GM18517 (cell line): ENCODE measurements at regions not wholly inside any gene's neighbourhood (a gene's known extent, or its start where the extent isn't known, plus 50 kb on each side); places are given as distances from the start of the nearest gene placed in this dataset.

Experiments
- ATAC-seq: cut with Tn5 transposase; IDR thresholded peaks from one replicate; pipeline ENCODE4 v1.9.1; 2021; ENCODE audit warnings: mild to moderate bottlenecking, moderate library complexity; ENCODE audit not compliant: unreplicated experiment

DNA sequence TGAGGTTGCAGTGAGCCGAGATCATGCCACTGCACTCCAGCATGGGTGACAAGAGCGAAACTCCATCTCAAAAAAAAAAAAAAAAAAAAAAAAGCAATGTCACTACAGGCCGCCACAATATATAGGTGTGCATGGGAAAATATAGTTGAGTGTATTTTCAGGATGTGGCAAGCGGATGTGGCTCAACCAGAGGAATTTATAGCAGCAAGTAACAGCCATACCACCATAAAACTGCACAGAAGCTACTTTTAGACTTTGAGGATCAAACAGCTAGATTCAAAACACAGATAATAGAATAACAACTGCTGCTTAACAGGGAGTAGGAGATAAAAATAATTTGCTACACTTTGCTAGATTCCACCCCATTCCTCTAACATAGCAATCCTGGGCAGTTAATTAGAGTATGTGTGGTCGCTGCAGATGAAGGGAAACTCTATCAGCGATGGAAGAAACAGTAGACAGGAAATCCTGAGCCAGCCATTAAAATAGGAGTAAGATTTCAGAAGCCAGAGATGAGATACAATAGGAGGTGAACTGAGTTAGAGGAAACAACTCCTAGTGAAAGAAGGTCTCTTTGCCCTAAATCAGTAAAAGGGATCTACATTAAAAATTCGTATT lies 318.7 kb upstream of the STT3B start:
- ATAC-seq = peak; percentile 54

DNA sequence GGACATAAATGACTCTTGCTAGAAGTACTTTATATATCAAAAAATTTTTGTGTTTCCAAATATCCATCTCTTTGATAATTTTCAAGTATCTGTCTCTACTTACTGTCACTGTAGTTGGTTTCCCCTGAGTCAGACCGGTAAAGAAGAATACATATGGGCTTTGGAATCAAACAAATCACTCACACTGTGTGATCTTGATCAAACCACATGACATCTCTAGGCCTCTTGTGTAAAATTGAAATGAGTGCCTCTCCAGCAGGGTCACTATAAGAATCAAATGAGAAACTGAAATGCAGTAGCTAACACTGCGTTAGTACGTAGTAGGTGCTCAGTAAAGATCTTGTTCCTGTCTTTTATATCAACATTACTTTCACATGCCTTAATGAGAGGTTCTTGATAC lies 314.6 kb upstream of the STT3B start:
- ATAC-seq = no peak

DNA sequence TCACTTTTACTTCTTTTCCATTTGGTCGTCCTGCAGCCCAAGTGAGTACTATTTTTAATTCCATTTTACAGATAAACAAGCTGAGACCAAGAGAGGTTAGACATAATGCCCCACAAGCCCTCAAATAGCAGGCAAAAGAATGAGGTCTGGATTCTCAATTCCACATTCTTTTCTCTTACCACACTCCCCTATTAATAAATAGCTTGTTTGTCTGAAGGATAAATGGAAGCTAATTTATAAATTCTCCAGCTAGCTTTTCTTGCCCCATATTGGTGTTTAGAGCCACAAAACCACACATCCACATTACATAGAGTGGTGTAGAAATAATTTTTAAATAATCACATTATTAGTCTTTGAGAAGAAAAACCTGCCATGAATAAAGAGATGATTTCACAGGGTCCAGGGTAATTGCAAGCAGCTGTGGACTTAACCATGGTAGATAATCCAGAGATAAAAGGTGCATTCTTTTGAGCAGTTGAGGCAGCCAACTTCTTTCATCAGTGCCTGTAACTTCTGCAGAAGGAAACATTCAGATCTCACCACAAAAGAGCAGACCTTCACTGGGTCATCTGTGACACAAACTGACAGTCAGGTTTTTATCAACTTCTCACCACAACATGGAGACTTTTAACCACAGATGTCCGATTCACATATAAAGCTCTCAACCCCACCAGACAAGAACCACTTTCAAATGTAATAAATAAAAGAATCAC lies 313.4 kb upstream of the STT3B start:
- peak; percentile 83 for ATAC-seq

DNA sequence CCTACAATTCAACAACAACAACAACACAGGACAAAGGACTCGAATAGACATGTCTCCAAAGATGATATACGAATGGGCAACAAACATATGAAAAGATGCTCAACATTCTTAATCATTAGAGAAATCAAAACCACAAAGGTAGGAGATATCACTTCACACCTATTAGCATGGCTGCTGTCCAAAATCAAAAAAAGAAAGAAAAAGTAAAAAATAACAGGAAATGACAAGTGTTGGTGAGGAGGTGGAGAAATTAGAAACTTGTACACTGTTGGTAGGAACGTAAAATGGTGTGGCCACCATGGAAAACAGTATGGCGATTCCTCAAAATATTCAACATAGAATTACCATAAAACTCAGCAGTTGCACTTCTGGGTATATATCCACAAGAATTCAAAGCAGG lies 312.3 kb upstream of the STT3B start:
- ATAC-seq = no peak

DNA sequence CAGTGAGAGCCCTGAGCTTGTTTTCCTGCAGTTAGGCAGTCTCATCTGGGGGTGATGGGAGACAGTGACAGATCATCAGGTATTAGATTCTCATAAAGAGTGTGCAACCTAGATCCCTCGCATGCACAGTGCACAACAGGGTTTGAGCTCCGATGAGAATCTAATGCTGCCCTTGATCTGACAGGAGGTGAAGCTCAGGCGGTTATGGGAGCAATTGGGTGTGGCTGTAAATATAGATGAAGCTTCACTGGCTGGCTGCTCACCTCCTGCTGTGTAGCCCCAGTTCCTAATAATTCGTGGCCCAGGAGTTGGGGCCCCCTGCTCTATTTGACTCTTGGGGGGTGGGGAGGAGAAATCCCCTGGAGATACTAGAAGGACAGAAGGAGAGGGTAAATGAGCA lies 309.4 kb upstream of the STT3B start:
- no peak for ATAC-seq

DNA sequence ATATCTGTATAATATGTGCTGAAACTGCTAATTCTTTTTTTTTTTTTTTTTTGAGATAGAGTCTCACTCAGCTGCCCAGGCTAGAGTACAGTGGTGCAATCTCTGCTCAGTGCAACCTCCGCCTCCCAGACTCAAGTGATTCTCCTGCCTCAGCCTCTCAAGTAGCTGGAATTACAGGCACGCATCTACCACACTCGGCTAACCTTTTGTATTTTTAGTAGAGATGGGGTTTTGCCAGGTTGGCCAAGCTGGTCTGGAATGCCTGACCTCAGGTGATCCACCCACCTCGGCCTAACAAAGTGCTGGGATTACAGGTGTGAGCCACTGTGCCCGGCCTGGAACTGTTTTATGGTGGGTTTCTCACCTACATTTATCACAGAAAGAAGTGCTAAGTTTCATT lies 307.8 kb upstream of the STT3B start:
- no peak for ATAC-seq

DNA sequence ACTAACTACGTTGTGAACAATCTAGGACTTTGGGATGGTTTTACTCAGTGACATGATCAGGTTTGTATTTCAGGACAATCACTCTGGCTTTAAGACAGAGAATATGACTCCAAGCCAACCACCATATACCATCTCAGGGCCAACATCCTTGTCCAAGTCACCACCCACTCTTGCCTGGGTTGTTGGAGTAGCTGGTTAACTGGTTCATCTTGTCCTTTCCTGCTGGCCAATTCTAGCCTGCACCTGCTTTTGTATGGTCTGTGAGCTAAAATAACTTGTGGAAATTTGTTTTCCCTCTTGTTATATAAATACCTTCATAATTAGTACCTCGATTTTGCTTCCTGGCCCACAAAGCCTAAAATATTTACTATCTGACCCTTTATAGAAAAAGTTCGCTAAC lies 306.8 kb upstream of the STT3B start:
- no peak for ATAC-seq

DNA sequence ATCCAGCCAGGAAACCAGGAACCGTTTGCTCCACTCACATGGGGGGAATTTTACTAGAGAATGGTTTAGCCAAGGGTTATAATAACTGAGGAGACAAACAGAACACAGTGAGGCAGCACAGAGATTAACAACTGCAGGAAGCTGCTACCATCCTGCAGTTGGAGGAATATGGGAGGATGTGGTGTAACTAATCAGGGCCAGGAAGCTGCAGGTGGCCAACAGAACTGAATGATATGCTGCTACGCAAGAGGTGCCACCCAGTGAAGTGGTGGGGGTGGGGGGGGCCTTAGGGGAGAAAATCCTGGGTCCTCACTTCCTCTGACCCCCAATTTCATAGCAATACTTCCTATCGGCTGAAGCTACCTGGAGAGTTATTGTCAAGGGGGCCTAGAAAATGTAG lies 306.4 kb upstream of the STT3B start:
- no peak for ATAC-seq

DNA sequence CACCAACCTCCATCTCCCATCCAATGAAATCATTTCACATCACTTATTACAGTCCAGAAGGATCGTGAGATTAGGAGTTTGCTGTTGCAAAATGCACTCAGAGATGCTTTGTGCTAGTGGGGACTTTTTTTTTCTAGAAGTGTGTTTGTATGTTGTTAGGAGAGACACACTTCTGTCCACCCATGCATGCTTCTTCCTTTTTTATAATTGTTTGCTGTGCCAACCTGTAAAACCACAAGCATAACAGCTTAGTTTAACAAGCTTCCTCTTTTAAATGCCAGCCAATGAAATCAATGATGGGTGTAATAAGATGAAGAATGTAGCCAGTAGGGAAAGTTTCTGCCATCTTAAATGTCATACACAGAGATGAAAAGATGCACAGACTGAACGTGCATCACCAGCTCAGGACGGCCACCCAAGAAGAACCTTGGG lies 305.6 kb upstream of the STT3B start:
- peak; percentile 46 for ATAC-seq

DNA sequence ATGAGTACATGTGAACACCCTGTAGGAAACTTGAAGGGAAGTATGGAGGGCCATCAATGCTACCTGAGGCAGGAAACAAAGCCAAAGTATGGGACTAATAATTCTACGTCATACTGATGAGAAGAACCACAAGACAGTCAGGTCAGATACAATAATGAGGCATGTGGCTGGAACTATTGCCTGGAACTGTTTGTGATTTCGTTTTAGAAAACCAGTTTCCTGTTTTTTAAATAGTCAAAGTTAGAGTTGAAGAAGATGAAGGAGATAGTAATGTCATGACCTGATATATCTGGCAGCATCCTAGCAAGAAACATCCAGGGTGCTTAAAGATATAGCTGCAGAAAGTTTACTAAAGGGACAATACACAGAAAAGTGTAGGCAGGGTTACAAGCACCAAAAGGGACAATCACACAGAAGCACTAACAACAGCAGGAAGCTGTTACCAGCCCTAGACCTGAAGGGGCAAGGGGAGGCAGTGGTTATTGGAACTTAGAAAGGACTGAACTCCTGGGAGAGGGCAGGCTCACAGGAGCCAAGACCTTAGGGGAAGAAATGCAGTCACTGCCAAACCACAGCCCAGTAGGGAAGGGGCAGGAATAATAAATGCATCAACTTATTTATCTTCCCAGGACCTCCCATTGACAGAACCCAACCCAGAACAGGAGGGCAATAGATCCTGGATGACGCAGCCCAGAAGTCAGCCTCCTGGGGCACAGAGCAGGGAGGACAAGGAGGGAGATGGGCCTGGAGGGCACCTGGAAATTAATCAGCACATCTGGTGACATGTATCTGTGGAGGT lies 302.1 kb upstream of the STT3B start:
- peak; percentile 36 for ATAC-seq

DNA sequence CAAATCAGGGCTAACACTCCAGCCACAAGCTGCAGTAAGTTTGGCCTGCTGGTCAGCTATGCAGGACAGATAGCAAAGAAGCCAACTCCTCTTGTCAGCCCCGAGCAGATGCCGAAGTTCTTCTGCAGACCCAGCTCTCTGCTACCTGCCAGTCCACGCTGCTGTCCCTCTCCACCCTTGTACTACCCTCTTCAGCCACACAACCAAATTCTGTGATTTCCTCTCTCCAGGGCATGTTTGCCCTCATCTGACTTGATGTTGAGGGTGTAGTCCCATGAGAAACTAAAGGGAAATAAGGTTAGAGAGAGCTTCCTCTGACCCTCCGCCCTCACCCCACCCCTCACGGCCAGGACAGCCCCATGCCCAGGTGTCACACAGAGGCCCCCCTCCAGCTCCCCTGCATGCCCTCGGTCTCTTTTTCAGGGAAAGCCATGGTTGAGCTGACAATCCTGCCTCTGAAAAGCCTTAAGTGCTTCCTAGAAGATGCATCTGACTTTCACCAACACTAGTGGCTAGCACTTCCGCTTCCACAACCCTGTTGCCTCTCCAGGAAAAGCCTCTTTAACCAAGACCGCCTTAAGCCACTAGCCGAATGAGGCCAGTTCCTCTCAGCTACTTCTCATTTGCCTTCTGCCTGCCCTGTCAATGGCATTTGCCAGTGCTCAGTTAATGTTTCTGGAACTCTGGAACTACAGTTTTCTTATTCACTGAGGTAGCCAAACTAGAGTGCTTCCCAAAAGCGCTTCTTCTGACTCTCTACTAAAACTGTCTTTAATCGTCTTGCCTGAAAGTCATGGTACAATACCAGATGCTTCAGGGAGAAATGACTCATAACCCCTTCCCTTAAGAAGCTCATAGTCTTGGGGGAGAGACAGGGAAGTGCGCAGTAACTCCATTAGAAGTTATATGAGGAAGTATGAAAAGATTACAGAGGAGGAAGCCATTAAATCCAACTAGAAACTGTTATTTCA lies 300.4 kb upstream of the STT3B start:
- no peak for ATAC-seq

DNA sequence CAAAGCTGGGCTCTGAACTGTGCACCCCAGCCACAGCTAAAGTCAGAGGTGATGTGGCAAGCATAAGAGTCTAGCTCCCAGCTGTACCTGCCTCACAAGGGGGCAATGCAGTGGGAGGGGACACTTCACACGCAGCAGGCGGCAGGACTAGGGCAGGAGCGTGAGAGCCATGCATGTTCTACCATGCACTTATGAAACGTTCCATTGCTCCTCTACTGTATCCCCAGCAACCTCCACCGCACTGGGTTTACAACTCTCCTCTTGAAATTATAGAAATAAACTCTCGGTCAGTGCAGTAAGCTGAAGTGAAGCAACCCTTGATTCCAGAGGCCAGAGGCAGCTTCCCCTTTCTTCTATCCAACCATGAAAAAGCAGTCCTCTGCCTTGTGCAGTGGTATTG lies 298.6 kb upstream of the STT3B start:
- ATAC-seq = no peak

DNA sequence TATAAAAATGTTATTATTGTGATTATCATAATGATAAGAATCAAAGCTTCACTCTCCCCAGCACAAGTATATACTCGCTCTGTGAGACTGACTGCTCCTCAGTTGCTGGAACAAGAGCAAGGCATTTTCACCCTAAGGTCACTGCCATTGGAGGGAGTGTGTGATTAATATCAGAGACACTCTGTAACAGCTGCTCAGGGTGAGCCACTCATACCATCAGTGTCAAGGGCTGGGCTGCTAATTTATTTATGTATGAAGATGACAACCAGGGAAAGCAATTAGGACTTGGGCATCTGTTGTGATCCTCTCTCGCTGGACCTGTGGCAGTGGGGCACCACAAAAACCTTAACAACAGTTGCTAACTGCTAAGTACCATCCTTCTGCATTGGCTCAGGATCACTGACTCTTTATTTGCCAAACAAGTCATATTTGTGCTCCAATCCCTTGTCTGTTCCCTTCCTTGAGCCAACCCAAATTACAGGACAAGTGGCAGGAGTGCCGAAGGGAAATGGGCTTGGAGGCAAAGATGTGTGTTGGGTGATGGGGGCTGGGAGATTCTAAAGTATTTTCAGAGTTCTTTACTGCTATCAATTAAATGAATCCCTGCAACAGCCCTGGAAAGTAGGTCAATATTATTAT lies 297.5 kb upstream of the STT3B start:
- ATAC-seq = no peak

DNA sequence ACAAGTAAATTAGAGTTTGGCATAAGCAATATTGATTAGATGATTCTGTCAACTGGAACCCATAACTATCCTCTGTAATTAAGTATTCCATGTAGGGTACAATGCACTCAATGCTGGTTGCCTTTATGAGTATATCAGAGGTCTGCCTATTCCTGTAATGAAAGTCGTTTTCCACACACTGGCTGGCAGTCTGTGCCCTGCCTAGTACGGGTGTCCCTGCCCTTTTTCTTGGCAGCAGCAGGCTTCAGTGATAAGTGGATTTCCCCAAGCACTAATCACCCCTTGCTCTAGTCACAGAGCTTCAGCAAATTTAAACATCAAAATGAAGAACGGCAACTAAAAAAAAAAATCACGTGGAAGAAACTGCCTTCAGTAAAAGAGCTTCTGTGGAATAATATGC lies 294.8 kb upstream of the STT3B start:
- no peak for ATAC-seq

DNA sequence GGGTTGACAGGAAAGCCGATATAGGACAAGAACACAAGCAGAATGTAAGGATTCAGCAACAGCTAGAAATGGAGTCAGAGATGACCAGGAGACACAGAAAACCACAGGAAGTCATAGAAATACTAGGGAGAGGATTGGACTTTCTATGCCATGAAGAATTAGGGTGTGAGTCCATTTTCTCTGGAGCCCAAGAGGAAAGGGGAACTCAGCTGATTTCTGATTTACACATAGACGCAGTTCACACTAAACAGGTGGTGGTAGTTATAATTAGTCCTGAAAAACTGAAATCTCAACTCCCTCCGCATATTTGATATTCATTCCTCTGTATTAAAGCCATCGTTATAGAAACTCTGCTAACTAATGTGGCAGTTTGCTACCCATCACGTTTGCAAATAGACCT lies 292.7 kb upstream of the STT3B start:
- ATAC-seq = no peak

DNA sequence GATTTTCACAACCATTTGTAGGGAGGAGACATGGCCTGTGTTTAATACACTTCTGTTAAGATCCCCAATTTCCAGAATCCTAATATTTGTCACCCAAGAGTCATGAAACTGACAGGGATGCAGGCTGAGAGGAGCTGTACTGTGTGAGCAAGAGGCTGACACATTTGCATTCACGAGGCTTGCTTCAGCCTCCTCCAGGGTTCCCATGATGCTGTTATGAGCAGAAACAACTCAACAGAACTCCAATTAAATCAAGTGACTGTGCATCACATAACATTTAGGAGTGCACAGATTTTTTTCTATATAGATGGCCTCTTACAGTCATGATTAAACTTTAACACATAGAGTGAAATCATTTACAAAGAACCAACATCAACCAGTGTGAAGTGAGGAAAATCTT lies 292.3 kb upstream of the STT3B start:
- ATAC-seq = no peak

DNA sequence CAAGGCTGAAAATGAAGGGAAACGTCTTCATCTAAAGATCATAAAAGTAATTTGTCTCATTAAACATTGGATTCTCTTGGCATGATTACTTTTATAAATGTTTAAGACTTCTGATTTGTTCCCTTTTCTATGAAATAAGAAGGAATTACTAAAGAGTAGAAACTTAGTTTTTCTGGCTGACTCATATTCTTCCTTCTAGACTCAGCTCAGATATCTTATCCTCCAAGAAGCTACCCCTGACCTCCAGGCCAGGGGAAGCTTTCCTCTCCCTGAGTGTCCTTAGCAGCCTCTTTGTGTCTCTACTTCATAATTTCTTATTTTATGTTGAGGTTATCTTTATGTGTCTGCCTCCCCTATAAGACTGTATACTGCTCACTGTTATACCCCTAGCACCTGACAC lies 291.9 kb upstream of the STT3B start:
- ATAC-seq = no peak

DNA sequence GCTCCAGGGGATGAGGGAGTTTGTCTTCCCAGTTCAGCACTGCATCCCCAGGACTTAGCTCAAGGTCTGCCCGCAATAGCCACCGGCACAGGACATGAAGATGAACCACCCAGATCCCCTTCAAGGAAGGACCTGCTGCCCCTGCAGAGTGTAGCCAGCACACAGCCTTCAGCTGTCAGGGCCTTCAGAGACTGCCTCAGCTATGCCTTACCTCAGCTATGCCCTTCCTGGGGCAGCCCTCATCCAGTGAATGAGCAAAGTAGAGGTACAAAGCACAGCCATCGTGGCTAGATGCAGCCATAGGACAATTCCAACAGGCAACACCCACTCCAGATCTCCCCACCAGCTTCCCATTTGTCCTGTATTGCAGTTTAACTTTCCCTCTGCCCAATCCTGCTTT lies 291.2 kb upstream of the STT3B start:
- peak; percentile 18 for ATAC-seq

DNA sequence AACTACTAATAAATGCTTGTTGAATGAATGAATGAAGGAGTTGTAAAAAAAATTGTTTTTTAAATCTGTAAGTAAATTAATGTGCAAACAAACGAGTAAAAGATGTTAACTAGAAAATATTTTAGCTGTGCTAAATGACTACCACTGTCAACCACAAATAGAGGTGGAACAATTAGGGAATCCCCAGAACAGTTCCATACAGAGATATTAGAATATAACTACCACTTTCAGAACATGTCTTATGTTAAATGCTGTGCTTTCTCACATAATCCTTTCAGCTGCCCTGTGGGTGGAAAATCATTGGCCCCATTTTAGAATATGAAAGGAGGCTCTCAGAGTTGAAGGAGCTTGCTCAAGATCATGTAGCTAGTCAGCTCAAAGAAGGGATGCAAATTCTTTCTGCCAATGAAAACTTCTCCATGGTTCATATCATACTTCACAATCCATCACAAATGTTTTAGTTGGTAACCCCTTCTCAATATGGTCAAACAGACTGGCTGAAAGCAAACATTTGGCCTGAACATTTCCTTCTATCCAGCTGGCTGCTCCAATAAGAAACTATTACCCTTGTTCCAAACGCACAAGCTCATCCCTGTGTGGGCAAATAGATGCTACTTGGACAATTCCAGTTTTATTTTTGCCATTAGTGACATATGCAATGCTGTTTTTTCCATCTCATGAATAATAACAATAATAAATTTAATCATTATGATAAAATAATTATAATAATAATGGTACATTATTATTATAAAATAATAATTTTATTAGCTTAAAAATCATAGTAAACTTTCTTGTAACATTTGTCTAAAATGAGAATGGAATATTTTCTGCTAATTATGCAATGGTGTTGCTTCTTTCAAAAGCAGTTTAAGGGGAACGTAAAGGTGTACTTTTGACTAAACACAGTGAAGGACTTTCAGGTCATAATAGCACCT lies 290.4 kb upstream of the STT3B start:
- ATAC-seq = peak; percentile 76
